Uterus (tissue), 3 donors: ENCODE measurements at regions not wholly inside any gene's neighbourhood (a gene's known extent, or its start where the extent isn't known, plus 50 kb on each side); places are given as distances from the start of the nearest gene placed in this dataset.

Experiments
- DNase-seq, 2 donors: peaks; one replicate each; pipeline ENCODE4 v3.0.0-alpha.2; 2019 to 2020
- H3K27ac ChIP-seq, 2 donors: fragments of 200-600 bp; sonication (generic); 1 replicate in 1 of 2; 2 replicates in 1 of 2; pipeline ENCODE4 v1.5.1; 2016 to 2018
- H3K27me3 ChIP-seq, 2 donors: fragments of 200-600 bp; sonication (generic); one replicate each; pipeline ENCODE4 v1.5.1; 2018 to 2019; ENCODE audit warnings: control low read depth in 1 of 2
- H3K36me3 ChIP-seq, 2 donors: fragments of 200-600 bp; sonication (generic); one replicate each; pipeline ENCODE4 v1.5.1; 2019; ENCODE audit warnings: control low read depth in 1 of 2
- H3K4me1 ChIP-seq, 2 donors: fragments of 200-600 bp; sonication (generic); one replicate each; pipeline ENCODE4 v1.5.1; 2018 to 2019; ENCODE audit warnings: control low read depth in 1 of 2
- H3K4me3 ChIP-seq, 2 donors: fragments of 200-600 bp; sonication (generic); 1 replicate in 1 of 2; 2 replicates in 1 of 2; pipeline ENCODE4 v1.5.1; 2018 to 2019; ENCODE audit warnings: mild to moderate bottlenecking in 1 of 2
- H3K9me3 ChIP-seq, 2 donors: fragments of 200-600 bp; sonication (generic); one replicate each; pipeline ENCODE4 v1.5.1; 2019; ENCODE audit warnings: control low read depth in 1 of 2
- CTCF ChIP-seq, 4 experiments: fragments of 200-600 bp in 2 of 4; fragments of 450-650 bp in 2 of 4; sonication (generic) in 2 of 4; IDR thresholded peaks; one replicate each; pipeline ENCODE4 v1.5.1; 2016 to 2019; ENCODE audit warnings: antibody characterized with exemption in 4 of 4, mild to moderate bottlenecking in 2 of 4, moderate library complexity in 1 of 4
- POLR2A ChIP-seq, 2 donors: fragments of 450-650 bp; IDR thresholded peaks; one replicate each; pipeline ENCODE4 v1.6.1; 2016; ENCODE audit warnings: antibody characterized with exemption in 2 of 2, mild to moderate bottlenecking in 1 of 2, moderate library complexity in 1 of 2
- intact Hi-C: fragments of 100-400 bp; cut with DNase I; formaldehyde crosslinking; loops from one replicate; pipeline ENCODE4 v1.15.1; 2023; ENCODE audit warnings: low total_unique reads
- donor health status: DM: yes; HTN: yes; CAD: no.

DNA sequence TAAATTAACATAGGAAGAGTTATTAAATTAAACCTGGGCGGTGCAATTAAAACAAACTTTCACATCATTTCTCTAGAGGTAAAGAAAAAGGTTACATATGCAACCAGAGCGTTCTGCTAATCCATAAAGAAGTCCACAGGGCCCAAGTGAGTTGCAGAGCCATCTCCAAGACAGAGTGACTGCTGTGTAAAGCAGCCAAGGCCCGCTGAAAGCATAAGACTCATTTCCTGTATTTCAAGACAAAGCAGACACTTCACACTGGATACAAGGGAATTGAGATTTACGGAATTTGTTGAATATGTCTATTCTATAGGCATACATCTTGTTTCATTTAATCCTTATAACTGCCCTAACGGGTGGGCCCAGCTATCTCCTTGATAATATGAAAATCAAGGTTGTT lies 422.8 kb downstream of the CBLN4 start:
- H3K4me1 ChIP-seq = no peaks in the 10 kb centered on the region
- TF ChIP-seq POLR2A (IDR thresholded peaks at IDR 0.05) (no peak), CTCF (IDR thresholded peaks at IDR 0.05) (no peak)
- intact Hi-C loops = no loop called here
- no peak for DNase-seq
- H3K9me3 ChIP-seq = no peaks in the 10 kb centered on the region
- no peaks in the 10 kb centered on the region for H3K27me3 ChIP-seq
- no peaks in the 10 kb centered on the region for H3K36me3 ChIP-seq
- no peak overlapping the region for H3K27ac ChIP-seq
- no peak overlapping the region for H3K4me3 ChIP-seq

- intact Hi-C loops = no loop called here
- DNase-seq = no peak
- H3K4me1 ChIP-seq = no peaks in the 10 kb centered on the region
- TF ChIP-seq CTCF (IDR thresholded peaks at IDR 0.05) (no peak), POLR2A (IDR thresholded peaks at IDR 0.05) (no peak)
- H3K27ac ChIP-seq = no peak overlapping the region
- H3K36me3 ChIP-seq = no peaks in the 10 kb centered on the region
- no peak overlapping the region for H3K4me3 ChIP-seq
- no peaks in the 10 kb centered on the region for H3K9me3 ChIP-seq
- no peaks in the 10 kb centered on the region for H3K27me3 ChIP-seq
Measured at GRCh38 chr20:55581519-55581918, 423.8 kb downstream of the CBLN4 start.

- intact Hi-C loops = no loop called here
- H3K27me3 ChIP-seq = no peaks in the 10 kb centered on the region
- TF ChIP-seq POLR2A (IDR thresholded peaks at IDR 0.05) (no peak), CTCF (IDR thresholded peaks at IDR 0.05) (no peak)
Measured at GRCh38 chr20:55580475-55580874, 424.8 kb downstream of the CBLN4 start.

GRCh38 chr20:55579802-55580201 lies 425.5 kb downstream of the CBLN4 start:
- Histone ChIP-seq H3K27me3 (no peaks in the 10 kb centered on the region), H3K36me3 (no peaks in the 10 kb centered on the region), H3K4me1 (no peaks in the 10 kb centered on the region), H3K4me3 (no peak overlapping the region), H3K9me3 (no peaks in the 10 kb centered on the region), H3K27ac (no peak overlapping the region)
- intact Hi-C loops = no loop called here
- no peak for TF ChIP-seq POLR2A (IDR thresholded peaks at IDR 0.05)
- no peak for TF ChIP-seq CTCF (IDR thresholded peaks at IDR 0.05)
- DNase-seq = no peak

More at GRCh38 chr20:55580475-55580874, 424.8 kb downstream of the CBLN4 start:
- Histone ChIP-seq H3K36me3 (no peaks in the 10 kb centered on the region), H3K4me1 (no peaks in the 10 kb centered on the region), H3K9me3 (no peaks in the 10 kb centered on the region), H3K27ac (no peak overlapping the region), H3K4me3 (no peak overlapping the region)
- DNase-seq = no peak

DNA sequence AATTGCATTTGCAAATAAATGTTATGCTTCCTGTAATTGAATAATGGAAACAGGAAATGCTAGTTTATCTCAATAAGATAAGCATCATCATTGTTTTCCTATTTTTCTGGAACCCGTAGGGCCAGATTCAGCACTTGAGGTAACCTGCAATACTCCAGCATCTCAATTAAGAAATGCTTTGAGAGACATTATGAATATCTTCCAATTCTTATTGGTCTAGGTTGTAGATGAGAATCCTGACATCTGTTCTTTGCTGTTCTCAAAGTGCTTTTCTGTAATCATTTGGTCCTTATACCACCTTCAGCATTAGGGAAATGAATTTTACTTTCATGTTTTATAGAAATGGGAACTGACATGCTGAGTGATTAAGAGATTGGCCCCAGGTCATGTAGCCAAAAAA lies 428.3 kb downstream of the CBLN4 start:
- Histone ChIP-seq H3K4me3 (no peak overlapping the region), H3K27me3 (no peaks in the 10 kb centered on the region), H3K4me1 (no peaks in the 10 kb centered on the region), H3K27ac (no peak overlapping the region), H3K9me3 (no peaks in the 10 kb centered on the region), H3K36me3 (no peaks in the 10 kb centered on the region)
- intact Hi-C loops = no loop called here
- TF ChIP-seq CTCF (IDR thresholded peaks at IDR 0.05) (no peak), POLR2A (IDR thresholded peaks at IDR 0.05) (no peak)
- no peak for DNase-seq
